SK-N-SH (cell line): ENCODE measurements at regions not wholly inside any gene's neighbourhood (a gene's known extent, or its start where the extent isn't known, plus 50 kb on each side); places are given as distances from the start of the nearest gene placed in this dataset.

Experiments
- CTCF ChIA-PET: fragments of 300-600, 350-600 bp; formaldehyde crosslinking; extraction: SDS; loops from one replicate; lab custom pipeline; 2021; lab: Yijun Ruan, JAX
- POLR2A ChIA-PET: fragments of 350-600 bp; sonication (Branson Sonifier 250); formaldehyde crosslinking; extraction: SDS; loops from one replicate; lab custom pipeline; 2020; ENCODE audit warnings: antibody characterized with exemption, inconsistent platforms; lab: Yijun Ruan, JAX
- DNase-seq: peaks from one replicate; pipeline ENCODE4 v3.0.0; 2012
- H2AFZ ChIP-seq: fragments of 200-600 bp; sonication (generic); 2 replicates; pipeline ENCODE4 v1.8.1; 2016; ENCODE audit warnings: antibody characterized with exemption, mild to moderate bottlenecking, low read depth
- H3F3A ChIP-seq: fragments of 200-600 bp; sonication (generic); replicated peaks from 2 replicates; pipeline ENCODE3; 2016; ENCODE audit warnings: antibody characterized with exemption, mild to moderate bottlenecking; ENCODE audit not compliant: insufficient read depth
- H3K27ac ChIP-seq, 2 experiments: fragments of 200-500 bp in 1 of 2; fragments of 200-600 bp in 1 of 2; sonication (Bioruptor generic) in 1 of 2; sonication (generic), shearing (Covaris generic) in 1 of 2; 2 replicates each; pipeline versions ENCODE4 v1.5.1 to v1.6.1; 2014 to 2016; ENCODE audit warnings: low read depth in 2 of 2, inconsistent platforms in 1 of 2, low read length in 1 of 2, mild to moderate bottlenecking in 1 of 2, mixed read lengths in 1 of 2
- H3K27me3 ChIP-seq: fragments of 200-600 bp; sonication (generic), shearing (Covaris generic); 2 replicates; pipeline ENCODE4 v1.6.1; 2016; ENCODE audit warnings: mixed run types; ENCODE audit not compliant: insufficient read depth
- H3K36me3 ChIP-seq, 2 experiments: fragments of 200-500 bp in 1 of 2; fragments of 200-600 bp in 1 of 2; sonication (Bioruptor generic) in 1 of 2; sonication (generic) in 1 of 2; replicated peaks in 1 of 2; 2 replicates each; pipeline versions ENCODE3 to v1.5.1; 2014 to 2016; ENCODE audit warnings: low read length in 1 of 2, mild to moderate bottlenecking in 1 of 2; ENCODE audit not compliant: insufficient read depth in 2 of 2, control insufficient read depth in 1 of 2
- H3K4me1 ChIP-seq, 2 experiments: fragments of 200-500 bp in 1 of 2; fragments of 200-600 bp in 1 of 2; sonication (Bioruptor generic) in 1 of 2; sonication (generic), shearing (Covaris generic) in 1 of 2; 2 replicates each; pipeline versions ENCODE4 v1.5.1 to v1.6.1; 2014 to 2016; ENCODE audit warnings: low read depth in 1 of 2, low read length in 1 of 2, mixed run types in 1 of 2; ENCODE audit not compliant: insufficient read depth in 2 of 2, control insufficient read depth in 1 of 2
- H3K4me2 ChIP-seq: fragments of 200-600 bp; sonication (generic), shearing (Covaris generic); 2 replicates; pipeline ENCODE4 v1.6.1; 2017; ENCODE audit warnings: mixed run types
- H3K4me3 ChIP-seq, 2 experiments: fragments of 200-500 bp in 1 of 2; fragments of 200-600 bp in 1 of 2; sonication (Bioruptor generic) in 1 of 2; sonication (generic), shearing (Covaris generic) in 1 of 2; 2 replicates each; pipeline versions ENCODE4 v1.5.1 to v1.8.1; 2014 to 2016; ENCODE audit warnings: low read depth in 2 of 2, inconsistent platforms in 1 of 2, low read length in 1 of 2, mild to moderate bottlenecking in 1 of 2, mixed read lengths in 1 of 2, moderate library complexity in 1 of 2
- H3K79me2 ChIP-seq: fragments of 200-600 bp; sonication (generic); 2 replicates; pipeline ENCODE4 v1.8.1; 2017; ENCODE audit warnings: mild to moderate bottlenecking; ENCODE audit not compliant: insufficient read depth
- H3K9ac ChIP-seq: fragments of 200-600 bp; sonication (generic); 2 replicates; pipeline ENCODE4 v1.6.1; 2017; ENCODE audit warnings: mixed run types
- H3K9me2 ChIP-seq: fragments of 200-600 bp; sonication (generic); 2 replicates; pipeline ENCODE4 v1.6.1; 2017; ENCODE audit warnings: mixed run types
- H3K9me3 ChIP-seq: fragments of 200-600 bp; sonication (generic); 2 replicates; pipeline ENCODE4 v1.6.1; 2017; ENCODE audit warnings: mixed run types, mild to moderate bottlenecking, moderate library complexity
- H4K20me1 ChIP-seq: fragments of 200-600 bp; sonication (generic); 2 replicates; pipeline ENCODE4 v1.6.1; 2017; ENCODE audit warnings: mild to moderate bottlenecking, mixed run types; ENCODE audit not compliant: insufficient read depth
- EP300 ChIP-seq, 2 experiments: IDR thresholded peaks; 2 replicates each; pipeline versions ENCODE4 v1.4.0 to v1.6.1; 2012; ENCODE audit warnings: borderline replicate concordance in 1 of 2, low read depth in 1 of 2, low read length in 1 of 2
- FOXM1 ChIP-seq: IDR thresholded peaks from 2 replicates; pipeline ENCODE4 v1.4.0; 2012; ENCODE audit warnings: low read depth, mild to moderate bottlenecking
- GABPA ChIP-seq: IDR thresholded peaks from 2 replicates; pipeline ENCODE4 v1.4.0; 2012; ENCODE audit warnings: low read depth, mild to moderate bottlenecking
- GATA2 ChIP-seq: sonication (generic); formaldehyde crosslinking; IDR thresholded peaks from 2 replicates; pipeline ENCODE4 v1.5.0; 2020; ENCODE audit warnings: mild to moderate bottlenecking, missing genetic modification reagents
- MEF2A ChIP-seq: IDR thresholded peaks from 2 replicates; pipeline ENCODE4 v1.4.0; 2012; ENCODE audit warnings: low read depth, borderline replicate concordance
- NFIC ChIP-seq: IDR thresholded peaks from 2 replicates; pipeline ENCODE4 v1.4.0; 2012; ENCODE audit warnings: borderline replicate concordance
- NRF1 ChIP-seq: IDR thresholded peaks from 2 replicates; pipeline ENCODE4 v1.6.1; 2012; ENCODE audit warnings: low read depth, mild to moderate bottlenecking, low read length
- RCOR1 ChIP-seq: fragments of 150-350 bp; IDR thresholded peaks from 2 replicates; pipeline ENCODE4 v1.6.1; 2017; ENCODE audit warnings: antibody characterized with exemption, low read length
- RXRA ChIP-seq: IDR thresholded peaks from 2 replicates; pipeline ENCODE4 v1.4.0; 2012; ENCODE audit warnings: low read depth, mild to moderate bottlenecking, borderline replicate concordance
- SIN3A ChIP-seq: IDR thresholded peaks from 2 replicates; pipeline ENCODE4 v1.6.1; 2012; ENCODE audit warnings: low read depth, mild to moderate bottlenecking, low read length, moderate library complexity, borderline replicate concordance
- SMC3 ChIP-seq: IDR thresholded peaks from 2 replicates; pipeline ENCODE4 v1.6.1; 2012; ENCODE audit warnings: low read depth, low read length, improper control_type of control experiment
- TCF12 ChIP-seq: IDR thresholded peaks from 2 replicates; pipeline ENCODE4 v1.4.0; 2012
- YY1 ChIP-seq: IDR thresholded peaks from 2 replicates; pipeline ENCODE4 v1.4.0; 2012; ENCODE audit warnings: low read depth, mild to moderate bottlenecking
- WGBS: methylation state at CpG from one replicate; pipeline ENCODE4 v1.1.6; 2017; ENCODE audit warnings: low lambda C conversion rate; 5-methylcytosine and 5-hydroxymethylcytosine counted together
- TF ChIP-seq, protein P1 (sequence below): fragments of 150-350 bp; IDR thresholded peaks from 2 replicates; pipeline ENCODE4 v1.6.1; 2017; ENCODE audit warnings: antibody characterized with exemption, low read length, low read depth, borderline replicate concordance
- TF ChIP-seq, protein P2 (sequence below): fragments of 200-600 bp; sonication (generic); IDR thresholded peaks from 2 replicates; pipeline ENCODE4 v1.6.1; 2017; ENCODE audit warnings: antibody characterized with exemption, mild to moderate bottlenecking, moderate library complexity
- TF ChIP-seq, protein P3 (sequence below): IDR thresholded peaks from 2 replicates; pipeline ENCODE4 v1.4.0; 2012; ENCODE audit warnings: low read depth, borderline replicate concordance
- TF ChIP-seq, protein P4 (sequence below): IDR thresholded peaks from 2 replicates; pipeline ENCODE4 v1.4.0; 2012; ENCODE audit warnings: low read depth

DNA sequence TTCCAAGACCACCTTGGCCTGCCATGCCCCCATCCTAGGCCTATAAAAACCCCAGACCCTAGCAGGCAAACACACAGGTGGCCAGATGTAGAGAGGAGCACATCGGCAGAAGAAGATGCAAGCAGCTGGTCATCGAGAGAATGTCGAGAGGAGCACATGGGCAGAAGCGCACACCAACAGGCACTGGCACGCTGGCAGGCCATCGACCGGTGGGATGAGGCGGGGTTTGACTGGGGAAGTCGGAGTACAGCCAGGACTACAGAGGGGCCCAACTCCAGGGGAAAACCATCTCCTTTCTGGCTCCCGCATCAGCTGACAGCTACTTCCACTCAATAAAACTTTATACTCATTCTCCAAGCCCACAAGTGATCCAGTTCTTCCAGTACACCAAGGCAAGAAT, 283.1 kb upstream of the RGMB start:
- no peaks in the 10 kb centered on the region for H3K9me2 ChIP-seq
- no peak for DNase-seq
- H3K4me2 ChIP-seq = no peak overlapping the region
- no peaks in the 10 kb centered on the region for H3K27me3 ChIP-seq
- H3K9ac ChIP-seq = no peak overlapping the region
- H3F3A ChIP-seq = no peaks in the 10 kb centered on the region
- 0 out of 2 replicates have a peak, but pooled peaks cover 4% of the 10 kb centered on the region for H3K9me3 ChIP-seq
- no peak overlapping the region for H2AFZ ChIP-seq
- H4K20me1 ChIP-seq = no peaks in the 10 kb centered on the region
- CTCF ChIA-PET = no interaction called here
- no peak for TF ChIP-seq GATA2 (CRISPR knock-in tag)
- no peak for TF ChIP-seq EP300 (IDR thresholded peaks at IDR 0.05; ENCODE audit: borderline replicate concordance in 1 of 2, low read depth in 1 of 2, low read length in 1 of 2)
- no peak for TF ChIP-seq RXRA
- TF ChIP-seq YY1 = no peak
- no peak for TF ChIP-seq SIN3A
- no peak for TF ChIP-seq MEF2A
- TF ChIP-seq NFIC = no peak
- TF ChIP-seq, protein P1, sequence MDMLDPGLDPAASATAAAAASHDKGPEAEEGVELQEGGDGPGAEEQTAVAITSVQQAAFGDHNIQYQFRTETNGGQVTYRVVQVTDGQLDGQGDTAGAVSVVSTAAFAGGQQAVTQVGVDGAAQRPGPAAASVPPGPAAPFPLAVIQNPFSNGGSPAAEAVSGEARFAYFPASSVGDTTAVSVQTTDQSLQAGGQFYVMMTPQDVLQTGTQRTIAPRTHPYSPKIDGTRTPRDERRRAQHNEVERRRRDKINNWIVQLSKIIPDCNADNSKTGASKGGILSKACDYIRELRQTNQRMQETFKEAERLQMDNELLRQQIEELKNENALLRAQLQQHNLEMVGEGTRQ = no peak
- TF ChIP-seq, protein P2, sequence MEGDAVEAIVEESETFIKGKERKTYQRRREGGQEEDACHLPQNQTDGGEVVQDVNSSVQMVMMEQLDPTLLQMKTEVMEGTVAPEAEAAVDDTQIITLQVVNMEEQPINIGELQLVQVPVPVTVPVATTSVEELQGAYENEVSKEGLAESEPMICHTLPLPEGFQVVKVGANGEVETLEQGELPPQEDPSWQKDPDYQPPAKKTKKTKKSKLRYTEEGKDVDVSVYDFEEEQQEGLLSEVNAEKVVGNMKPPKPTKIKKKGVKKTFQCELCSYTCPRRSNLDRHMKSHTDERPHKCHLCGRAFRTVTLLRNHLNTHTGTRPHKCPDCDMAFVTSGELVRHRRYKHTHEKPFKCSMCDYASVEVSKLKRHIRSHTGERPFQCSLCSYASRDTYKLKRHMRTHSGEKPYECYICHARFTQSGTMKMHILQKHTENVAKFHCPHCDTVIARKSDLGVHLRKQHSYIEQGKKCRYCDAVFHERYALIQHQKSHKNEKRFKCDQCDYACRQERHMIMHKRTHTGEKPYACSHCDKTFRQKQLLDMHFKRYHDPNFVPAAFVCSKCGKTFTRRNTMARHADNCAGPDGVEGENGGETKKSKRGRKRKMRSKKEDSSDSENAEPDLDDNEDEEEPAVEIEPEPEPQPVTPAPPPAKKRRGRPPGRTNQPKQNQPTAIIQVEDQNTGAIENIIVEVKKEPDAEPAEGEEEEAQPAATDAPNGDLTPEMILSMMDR = no peak
- TF ChIP-seq TCF12 = no peak
- no peak for TF ChIP-seq RCOR1
- no peak for TF ChIP-seq NRF1
- TF ChIP-seq GABPA = no peak
- TF ChIP-seq SMC3 = no peak
- TF ChIP-seq, protein P3, sequence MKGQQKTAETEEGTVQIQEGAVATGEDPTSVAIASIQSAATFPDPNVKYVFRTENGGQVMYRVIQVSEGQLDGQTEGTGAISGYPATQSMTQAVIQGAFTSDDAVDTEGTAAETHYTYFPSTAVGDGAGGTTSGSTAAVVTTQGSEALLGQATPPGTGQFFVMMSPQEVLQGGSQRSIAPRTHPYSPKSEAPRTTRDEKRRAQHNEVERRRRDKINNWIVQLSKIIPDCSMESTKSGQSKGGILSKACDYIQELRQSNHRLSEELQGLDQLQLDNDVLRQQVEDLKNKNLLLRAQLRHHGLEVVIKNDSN = no peak
- TF ChIP-seq, protein P4, sequence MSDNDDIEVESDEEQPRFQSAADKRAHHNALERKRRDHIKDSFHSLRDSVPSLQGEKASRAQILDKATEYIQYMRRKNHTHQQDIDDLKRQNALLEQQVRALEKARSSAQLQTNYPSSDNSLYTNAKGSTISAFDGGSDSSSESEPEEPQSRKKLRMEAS = no peak
- TF ChIP-seq, all 33 proteins: peak for 0
- Histone ChIP-seq H3K4me3 (no peak overlapping the region), H3K27ac (no peak overlapping the region), H3K79me2 (no peaks in the 10 kb centered on the region), H3K36me3 (no peaks in the 10 kb centered on the region), H3K4me1 (no peaks in the 10 kb centered on the region)
- 88% methylated on average over 10 of the region's 10 CpGs for WGBS
- POLR2A ChIA-PET = no interaction called here

DNA sequence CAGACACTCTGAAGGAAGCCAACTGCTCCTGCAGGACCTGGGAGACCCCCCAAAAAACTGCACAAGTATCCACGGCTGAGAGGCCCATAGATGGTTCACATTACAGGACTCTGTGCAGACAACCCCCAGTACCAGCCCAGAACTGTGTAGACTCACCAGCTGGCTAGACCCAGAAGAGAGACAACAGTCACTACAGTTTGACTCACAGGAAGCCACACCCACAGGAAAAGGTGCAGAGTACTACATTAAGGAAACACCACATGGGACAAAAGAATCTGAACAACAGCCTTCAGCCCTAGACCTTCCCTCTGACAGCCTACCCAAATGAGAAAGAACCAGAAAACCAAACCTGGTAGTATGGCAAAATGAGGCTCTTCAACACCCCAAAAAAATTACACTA, 281.2 kb upstream of the RGMB start:
- Histone ChIP-seq H3K9me3 (0 out of 2 replicates have a peak, but pooled peaks cover 4% of the 10 kb centered on the region), H3K79me2 (no peaks in the 10 kb centered on the region), H3K4me3 (no peak overlapping the region), H3K36me3 (no peaks in the 10 kb centered on the region), H3K27ac (no peak overlapping the region), H3K4me1 (no peaks in the 10 kb centered on the region), H2AFZ (no peak overlapping the region), H3F3A (no peaks in the 10 kb centered on the region), H3K9ac (no peak overlapping the region), H3K27me3 (no peaks in the 10 kb centered on the region), H3K9me2 (no peaks in the 10 kb centered on the region), H4K20me1 (no peaks in the 10 kb centered on the region), H3K4me2 (no peak overlapping the region)
- CTCF ChIA-PET = no interaction called here
- TF ChIP-seq, protein P1 = no peak
- TF ChIP-seq, protein P3 = no peak
- TF ChIP-seq GABPA (no peak), FOXM1 (no peak), SIN3A (no peak)
- no peak for DNase-seq
- POLR2A ChIA-PET = no interaction called here
- WGBS = 71% methylated on average over 1 of the region's 1 CpG
